ENCODE measurements at regions not wholly inside any gene's neighbourhood (a gene's known extent, or its start where the extent isn't known, plus 50 kb on each side); places are given as distances from the start of the nearest gene placed in this dataset.

DNA sequence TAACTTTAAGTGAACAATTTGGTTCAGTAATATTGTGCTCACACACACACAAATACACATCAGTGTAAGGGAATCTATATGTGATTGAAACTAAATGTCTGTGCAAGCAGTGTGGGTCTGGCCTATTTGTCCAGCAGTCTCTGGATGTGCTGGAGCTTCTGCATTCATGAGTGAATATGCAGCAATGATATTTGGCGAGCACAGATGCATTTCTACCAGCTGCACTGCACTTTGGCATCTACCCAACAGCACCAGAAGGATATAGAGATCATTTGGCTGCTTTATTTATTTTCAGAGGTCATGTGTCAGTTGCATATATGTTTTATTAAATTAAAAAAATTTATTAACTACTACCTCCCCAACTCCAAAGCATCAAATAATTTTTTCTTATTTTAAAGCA is 613.4 kb upstream of the NR3C2 start (continued):
- TF ChIP-seq CBX5 (CRISPR knock-in tag; IDR thresholded peaks at IDR 0.05; ENCODE audit: borderline replicate concordance) (no peak), KDM3A (CRISPR knock-in tag; IDR thresholded peaks at IDR 0.05; ENCODE audit: low read depth) (no peak), KDM4B (CRISPR knock-in tag; IDR thresholded peaks at IDR 0.05) (no peak), KLF11 (CRISPR knock-in tag; IDR thresholded peaks at IDR 0.05) (no peak), ZNF850 (CRISPR knock-in tag; conservative IDR thresholded peaks at IDR 0.05) (no peak)

DNA sequence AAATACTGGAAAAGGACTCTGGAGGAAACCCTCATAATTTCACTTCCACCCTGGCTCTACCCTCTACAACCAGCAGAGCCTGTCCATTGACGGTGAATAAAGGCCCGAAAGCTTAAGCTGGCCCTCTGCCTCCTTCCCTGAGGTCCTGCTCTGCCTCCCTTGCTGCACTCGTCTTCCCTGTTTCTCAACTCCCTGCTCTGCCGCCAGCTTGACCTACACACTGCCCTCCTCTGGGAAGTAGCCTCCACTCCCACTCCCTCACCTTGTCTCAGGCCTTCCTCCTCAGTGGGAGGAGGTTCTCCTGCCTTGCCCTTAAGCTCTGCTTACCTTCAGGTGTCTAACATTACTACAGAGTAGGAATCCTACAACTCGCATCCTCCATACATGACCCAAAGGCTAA is 608.6 kb upstream of the NR3C2 start:
- H3K4me3 ChIP-seq (replicated peaks in 1 of 3; ENCODE audit: insufficient read depth in 1 of 3, low read depth in 2 of 3, low read length in 3 of 3) = no peak overlapping the region
- no peaks in the 10 kb centered on the region for H3K27me3 ChIP-seq (ENCODE audit: control insufficient read depth in 1 of 2, insufficient read depth in 2 of 2, low read length in 2 of 2)
- in situ Hi-C loops (cut with HindIII; ENCODE audit: extremely low pct_ligation_motif_present, low pct_unique_long_range_greater_than_20kb) (no loop called here), intact Hi-C loops (cut with micrococcal nuclease; ENCODE audit: unreplicated experiment) (no loop called here)
- ATAC-seq (no peak), FAIRE-seq (no peak), DNase-seq (ENCODE audit: low spot score) (no peak)
- H3K4me2 ChIP-seq (ENCODE audit: low read depth, low read length) = no peak overlapping the region
- ChIA-PET CTCF (ENCODE audit: low intra/inter-chr PET ratio, low total read pairs) (no interaction called here), POLR2A (no interaction called here)
- H3K9me3 ChIP-seq (ENCODE audit: low read length) = no peaks in the 10 kb centered on the region
- no peaks in the 10 kb centered on the region for H4K20me1 ChIP-seq (ENCODE audit: insufficient read depth, low read length)
- 23% methylated on average over 5 of the region's 5 CpGs for WGBS (ENCODE audit: low lambda C conversion rate)
- no peak overlapping the region for H3K27ac ChIP-seq (ENCODE audit: extremely low read length, insufficient read depth, low read length)
- no peak overlapping the region for H3K9ac ChIP-seq (ENCODE audit: insufficient read depth, low read depth, low read length)
- no TSS peak for BruUV-seq (replicated peaks)
- no peaks in the 10 kb centered on the region for H3K36me3 ChIP-seq (replicated peaks in 1 of 2; ENCODE audit: control insufficient read depth in 1 of 2, insufficient read depth in 2 of 2, low read length in 2 of 2)
- no peak overlapping the region for H2AFZ ChIP-seq (ENCODE audit: low read length)
- H3K79me2 ChIP-seq (ENCODE audit: insufficient read depth, low read length) = no peaks in the 10 kb centered on the region
- H3K4me1 ChIP-seq (ENCODE audit: insufficient read depth, low read length) = no peaks in the 10 kb centered on the region
- TF ChIP-seq ZMYM2 (CRISPR knock-in tag; IDR thresholded peaks at IDR 0.05) (no peak), ZNF562 (CRISPR knock-in tag; IDR thresholded peaks at IDR 0.05; ENCODE audit: borderline replicate concordance) (no peak), NR3C1 (CRISPR knock-in tag; IDR thresholded peaks at IDR 0.05) (no peak), SOX5 (CRISPR knock-in tag; IDR thresholded peaks at IDR 0.05; ENCODE audit: borderline replicate concordance) (no peak), ZNF781 (CRISPR knock-in tag; IDR thresholded peaks at IDR 0.05; ENCODE audit: borderline replicate concordance, not compliant biosample characterization) (no peak), FOXM1 (CRISPR knock-in tag; IDR thresholded peaks at IDR 0.05) (no peak), TEAD3 (CRISPR knock-in tag; optimal IDR thresholded peaks at IDR 0.05; ENCODE audit: borderline replicate concordance) (no peak), PRMT3 (CRISPR knock-in tag; IDR thresholded peaks at IDR 0.05; ENCODE audit: borderline replicate concordance, low read depth) (no peak), ZNF230 (CRISPR knock-in tag; IDR thresholded peaks at IDR 0.05) (no peak)
- TF ChIP-seq, protein P1, sequence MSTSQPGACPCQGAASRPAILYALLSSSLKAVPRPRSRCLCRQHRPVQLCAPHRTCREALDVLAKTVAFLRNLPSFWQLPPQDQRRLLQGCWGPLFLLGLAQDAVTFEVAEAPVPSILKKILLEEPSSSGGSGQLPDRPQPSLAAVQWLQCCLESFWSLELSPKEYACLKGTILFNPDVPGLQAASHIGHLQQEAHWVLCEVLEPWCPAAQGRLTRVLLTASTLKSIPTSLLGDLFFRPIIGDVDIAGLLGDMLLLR (CRISPR knock-in tag; IDR thresholded peaks at IDR 0.05) = no peak
- TF ChIP-seq, protein P2, sequence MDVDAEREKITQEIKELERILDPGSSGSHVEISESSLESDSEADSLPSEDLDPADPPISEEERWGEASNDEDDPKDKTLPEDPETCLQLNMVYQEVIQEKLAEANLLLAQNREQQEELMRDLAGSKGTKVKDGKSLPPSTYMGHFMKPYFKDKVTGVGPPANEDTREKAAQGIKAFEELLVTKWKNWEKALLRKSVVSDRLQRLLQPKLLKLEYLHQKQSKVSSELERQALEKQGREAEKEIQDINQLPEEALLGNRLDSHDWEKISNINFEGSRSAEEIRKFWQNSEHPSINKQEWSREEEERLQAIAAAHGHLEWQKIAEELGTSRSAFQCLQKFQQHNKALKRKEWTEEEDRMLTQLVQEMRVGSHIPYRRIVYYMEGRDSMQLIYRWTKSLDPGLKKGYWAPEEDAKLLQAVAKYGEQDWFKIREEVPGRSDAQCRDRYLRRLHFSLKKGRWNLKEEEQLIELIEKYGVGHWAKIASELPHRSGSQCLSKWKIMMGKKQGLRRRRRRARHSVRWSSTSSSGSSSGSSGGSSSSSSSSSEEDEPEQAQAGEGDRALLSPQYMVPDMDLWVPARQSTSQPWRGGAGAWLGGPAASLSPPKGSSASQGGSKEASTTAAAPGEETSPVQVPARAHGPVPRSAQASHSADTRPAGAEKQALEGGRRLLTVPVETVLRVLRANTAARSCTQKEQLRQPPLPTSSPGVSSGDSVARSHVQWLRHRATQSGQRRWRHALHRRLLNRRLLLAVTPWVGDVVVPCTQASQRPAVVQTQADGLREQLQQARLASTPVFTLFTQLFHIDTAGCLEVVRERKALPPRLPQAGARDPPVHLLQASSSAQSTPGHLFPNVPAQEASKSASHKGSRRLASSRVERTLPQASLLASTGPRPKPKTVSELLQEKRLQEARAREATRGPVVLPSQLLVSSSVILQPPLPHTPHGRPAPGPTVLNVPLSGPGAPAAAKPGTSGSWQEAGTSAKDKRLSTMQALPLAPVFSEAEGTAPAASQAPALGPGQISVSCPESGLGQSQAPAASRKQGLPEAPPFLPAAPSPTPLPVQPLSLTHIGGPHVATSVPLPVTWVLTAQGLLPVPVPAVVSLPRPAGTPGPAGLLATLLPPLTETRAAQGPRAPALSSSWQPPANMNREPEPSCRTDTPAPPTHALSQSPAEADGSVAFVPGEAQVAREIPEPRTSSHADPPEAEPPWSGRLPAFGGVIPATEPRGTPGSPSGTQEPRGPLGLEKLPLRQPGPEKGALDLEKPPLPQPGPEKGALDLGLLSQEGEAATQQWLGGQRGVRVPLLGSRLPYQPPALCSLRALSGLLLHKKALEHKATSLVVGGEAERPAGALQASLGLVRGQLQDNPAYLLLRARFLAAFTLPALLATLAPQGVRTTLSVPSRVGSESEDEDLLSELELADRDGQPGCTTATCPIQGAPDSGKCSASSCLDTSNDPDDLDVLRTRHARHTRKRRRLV (CRISPR knock-in tag; IDR thresholded peaks at IDR 0.05) = no peak
- TF ChIP-seq, protein P3, sequence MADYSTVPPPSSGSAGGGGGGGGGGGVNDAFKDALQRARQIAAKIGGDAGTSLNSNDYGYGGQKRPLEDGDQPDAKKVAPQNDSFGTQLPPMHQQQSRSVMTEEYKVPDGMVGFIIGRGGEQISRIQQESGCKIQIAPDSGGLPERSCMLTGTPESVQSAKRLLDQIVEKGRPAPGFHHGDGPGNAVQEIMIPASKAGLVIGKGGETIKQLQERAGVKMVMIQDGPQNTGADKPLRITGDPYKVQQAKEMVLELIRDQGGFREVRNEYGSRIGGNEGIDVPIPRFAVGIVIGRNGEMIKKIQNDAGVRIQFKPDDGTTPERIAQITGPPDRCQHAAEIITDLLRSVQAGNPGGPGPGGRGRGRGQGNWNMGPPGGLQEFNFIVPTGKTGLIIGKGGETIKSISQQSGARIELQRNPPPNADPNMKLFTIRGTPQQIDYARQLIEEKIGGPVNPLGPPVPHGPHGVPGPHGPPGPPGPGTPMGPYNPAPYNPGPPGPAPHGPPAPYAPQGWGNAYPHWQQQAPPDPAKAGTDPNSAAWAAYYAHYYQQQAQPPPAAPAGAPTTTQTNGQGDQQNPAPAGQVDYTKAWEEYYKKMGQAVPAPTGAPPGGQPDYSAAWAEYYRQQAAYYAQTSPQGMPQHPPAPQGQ (CRISPR knock-in tag; IDR thresholded peaks at IDR 0.05; ENCODE audit: borderline replicate concordance) = no peak

Data from HepG2 (cell line).